Uterus (tissue), 2 donors: ENCODE measurements at regions not wholly inside any gene's neighbourhood (a gene's known extent, or its start where the extent isn't known, plus 50 kb on each side); places are given as distances from the start of the nearest gene placed in this dataset.

Source experiments
- CTCF ChIP-seq, 4 experiments: fragments of 200-600 bp in 2 of 4; fragments of 450-650 bp in 2 of 4; sonication (generic) in 2 of 4; IDR thresholded peaks; one replicate each; pipeline ENCODE4 v1.5.1; 2016 to 2019; ENCODE audit warnings: antibody characterized with exemption in 4 of 4, mild to moderate bottlenecking in 2 of 4, moderate library complexity in 1 of 4
- POLR2A ChIP-seq, 2 donors: fragments of 450-650 bp; IDR thresholded peaks; one replicate each; pipeline ENCODE4 v1.6.1; 2016; ENCODE audit warnings: antibody characterized with exemption in 2 of 2, mild to moderate bottlenecking in 1 of 2, moderate library complexity in 1 of 2

- TF ChIP-seq CTCF (IDR thresholded peaks at IDR 0.05): no peak
- TF ChIP-seq POLR2A (IDR thresholded peaks at IDR 0.05): no peak
These were observed 332.9 kb upstream of the RASGRP1 start for GRCh38 chr15:38897551-38897950.
